ENCODE measurements at regions not wholly inside any gene's neighbourhood (a gene's known extent, or its start where the extent isn't known, plus 50 kb on each side); places are given as distances from the start of the nearest gene placed in this dataset.

DNA sequence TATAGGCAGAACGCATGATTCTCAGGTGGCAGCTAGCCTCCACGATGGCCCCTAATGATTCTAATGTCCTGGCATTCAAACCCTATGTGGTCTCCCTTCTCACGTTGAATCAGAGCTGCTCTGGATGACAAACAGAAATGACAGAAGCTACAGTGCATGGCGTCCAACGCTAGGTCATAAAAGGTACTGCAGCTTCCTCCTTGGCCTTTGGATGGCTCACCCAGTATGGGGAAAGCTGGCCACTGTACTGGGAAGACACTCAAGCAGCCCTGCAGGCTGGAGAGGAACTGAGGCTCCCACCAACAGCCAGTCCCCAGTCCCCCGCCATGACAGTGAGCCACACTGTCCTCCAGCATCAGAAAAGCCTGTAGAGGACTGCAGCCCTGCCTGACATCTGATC, 286.3 kb downstream of the FAM43A start:
- BruUV-seq (replicated peaks): no TSS peak
- ChIA-PET CTCF (no interaction called here), POLR2A (interaction anchor here (1.1 kb wide), 1 partner anchor 14 kb away, joined by 3 read pairs; no protein-coding TSS in a partner anchor)

DNA sequence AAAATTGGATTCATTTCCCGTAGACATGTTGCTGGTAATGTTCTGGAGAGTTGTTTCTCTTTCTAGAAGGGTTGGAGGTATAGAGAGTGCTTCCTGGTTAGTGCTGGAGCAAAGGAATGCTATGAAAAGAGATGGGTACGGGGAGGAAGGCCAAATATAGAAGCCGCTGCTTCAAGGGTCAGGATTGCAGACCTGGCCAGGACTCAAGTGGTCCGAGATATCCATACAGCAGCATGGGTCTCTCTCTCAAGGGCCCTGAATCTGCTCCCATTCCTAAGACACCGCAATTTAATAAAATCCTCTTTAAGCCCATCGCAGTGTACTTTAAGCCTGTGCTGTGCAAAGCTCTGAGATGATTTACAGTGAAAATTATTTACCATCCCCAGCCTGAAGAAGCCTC, 287.0 kb downstream of the FAM43A start:
- peaks cover 40% of the 10 kb centered on the region for H3K27me3 Mint-ChIP-seq (ENCODE audit: insufficient read depth, unreplicated experiment)
- TF ChIP-seq CTCF (IDR thresholded peaks at IDR 0.05; ENCODE audit: unreplicated experiment): no peak
- no TSS peak for BruUV-seq (replicated peaks)
- POLR2A ChIA-PET: no interaction called here
- intact Hi-C loops (cut with micrococcal nuclease): no loop called here
- no peaks in the 10 kb centered on the region for H3K9me3 Mint-ChIP-seq (ENCODE audit: unreplicated experiment)
- no peaks in the 10 kb centered on the region for H3K36me3 Mint-ChIP-seq (ENCODE audit: insufficient read depth, unreplicated experiment)
- H3K4me3 Mint-ChIP-seq (ENCODE audit: unreplicated experiment): no peak overlapping the region
- H3K27ac Mint-ChIP-seq (ENCODE audit: low read depth, unreplicated experiment): no peak overlapping the region
- DNase-seq (ENCODE audit: unreplicated experiment): no peak
- CTCF ChIA-PET: interaction anchor here (0.7 kb wide), 1 partner anchor 27 kb away, joined by 4 read pairs; no protein-coding TSS in a partner anchor
- H3K4me1 Mint-ChIP-seq (ENCODE audit: insufficient read depth, unreplicated experiment): no peaks in the 10 kb centered on the region

More for the DNA sequence above, 286.3 kb downstream of the FAM43A start:
- Mint-ChIP-seq H3K27me3 (ENCODE audit: insufficient read depth, unreplicated experiment) (peaks cover 45% of the 10 kb centered on the region), H3K4me1 (ENCODE audit: insufficient read depth, unreplicated experiment) (no peaks in the 10 kb centered on the region), H3K9me3 (ENCODE audit: unreplicated experiment) (no peaks in the 10 kb centered on the region), H3K4me3 (ENCODE audit: unreplicated experiment) (no peak overlapping the region), H3K27ac (ENCODE audit: low read depth, unreplicated experiment) (no peak overlapping the region), H3K36me3 (ENCODE audit: insufficient read depth, unreplicated experiment) (no peaks in the 10 kb centered on the region)
- no peak for DNase-seq (ENCODE audit: unreplicated experiment)
- intact Hi-C loops (cut with micrococcal nuclease): no loop called here
- no peak for TF ChIP-seq CTCF (IDR thresholded peaks at IDR 0.05; ENCODE audit: unreplicated experiment)

DNA sequence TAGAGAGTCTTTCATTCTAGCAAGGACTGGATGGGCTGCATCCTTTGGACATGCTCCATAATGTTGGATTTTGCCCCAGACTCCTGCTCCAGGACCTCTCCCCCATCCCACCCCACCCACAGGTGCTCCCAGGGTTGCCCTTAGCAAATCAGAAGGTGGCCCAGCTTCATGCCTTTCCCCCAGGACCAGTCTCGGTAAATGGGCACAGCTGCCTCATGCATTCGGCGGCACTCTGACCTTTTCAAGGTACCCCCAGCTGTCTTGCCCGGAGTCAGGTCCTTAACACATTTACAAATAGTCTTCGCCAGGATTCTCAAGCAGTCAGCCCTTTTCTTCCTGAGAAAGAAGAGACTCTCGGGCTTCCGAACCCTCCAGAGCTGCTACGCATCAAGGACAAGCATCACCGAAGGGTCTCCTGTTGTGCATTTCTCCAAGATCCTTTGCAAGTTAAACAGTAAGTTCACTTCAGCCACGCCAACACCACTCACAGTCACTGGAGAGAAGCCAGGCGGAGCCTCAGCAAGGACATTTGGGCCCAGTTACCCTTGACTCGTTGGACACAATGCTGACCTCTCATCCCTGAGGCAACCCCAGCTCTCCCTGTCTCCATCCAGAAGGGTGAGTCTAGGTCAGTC, 287.8 kb downstream of the FAM43A start:
- Mint-ChIP-seq H3K27me3 (ENCODE audit: insufficient read depth, unreplicated experiment) (peaks cover 40% of the 10 kb centered on the region), H3K9me3 (ENCODE audit: unreplicated experiment) (no peaks in the 10 kb centered on the region), H3K27ac (ENCODE audit: low read depth, unreplicated experiment) (no peak overlapping the region), H3K36me3 (ENCODE audit: insufficient read depth, unreplicated experiment) (no peaks in the 10 kb centered on the region), H3K4me3 (ENCODE audit: unreplicated experiment) (no peak overlapping the region), H3K4me1 (ENCODE audit: insufficient read depth, unreplicated experiment) (no peaks in the 10 kb centered on the region)
- ChIA-PET POLR2A (no interaction called here), CTCF (interaction anchor here (0.7 kb wide), 1 partner anchor 26 kb away, joined by 4 read pairs; no protein-coding TSS in a partner anchor)
- TF ChIP-seq CTCF (IDR thresholded peaks at IDR 0.05; ENCODE audit: unreplicated experiment): no peak
- DNase-seq (ENCODE audit: unreplicated experiment): no peak
- intact Hi-C loops (cut with micrococcal nuclease): no loop called here
- no TSS peak for BruUV-seq (replicated peaks)

GRCh38 chr3:194974468-194975135, 288.9 kb downstream of the FAM43A start:
- no TSS peak for BruUV-seq (replicated peaks)
- no peaks in the 10 kb centered on the region for H3K4me1 Mint-ChIP-seq (ENCODE audit: insufficient read depth, unreplicated experiment)
- no peak overlapping the region for H3K27ac Mint-ChIP-seq (ENCODE audit: low read depth, unreplicated experiment)
- intact Hi-C loops (cut with micrococcal nuclease): no loop called here
- peaks cover 43% of the 10 kb centered on the region for H3K27me3 Mint-ChIP-seq (ENCODE audit: insufficient read depth, unreplicated experiment)
- CTCF ChIA-PET: interaction anchor here (0.5 to 0.6 kb wide), 2 partner anchors 292 to 592 kb away, joined by 3 read pairs; no protein-coding TSS in a partner anchor
- no peak for TF ChIP-seq CTCF (IDR thresholded peaks at IDR 0.05; ENCODE audit: unreplicated experiment)
- no peak overlapping the region for H3K4me3 Mint-ChIP-seq (ENCODE audit: unreplicated experiment)
- H3K36me3 Mint-ChIP-seq (ENCODE audit: insufficient read depth, unreplicated experiment): no peaks in the 10 kb centered on the region
- DNase-seq (ENCODE audit: unreplicated experiment): no peak
- no peaks in the 10 kb centered on the region for H3K9me3 Mint-ChIP-seq (ENCODE audit: unreplicated experiment)
- POLR2A ChIA-PET: no interaction called here

All from MCF 10A (cell line).